GM06990 (cell line): ENCODE measurements at regions not wholly inside any gene's neighbourhood (a gene's known extent, or its start where the extent isn't known, plus 50 kb on each side); places are given as distances from the start of the nearest gene placed in this dataset.
"Not testable (repeated sequence)": the region's sequence is repeated elsewhere in the genome, so short reads cannot be mapped to it uniquely, and the experiment has no call there.

ENCODE experiments used
- DNase-seq: peaks from one replicate; pipeline ENCODE4 v3.0.0-alpha.2; 2011; ENCODE audit not compliant: insufficient read length; ENCODE audit errors: extremely low read depth
- H3K27me3 ChIP-seq: replicated peaks from 2 replicates; pipeline ENCODE4 v1.6.0; 2011; ENCODE audit warnings: low read length; ENCODE audit not compliant: control insufficient read depth, insufficient read depth
- H3K36me3 ChIP-seq: 2 replicates; pipeline ENCODE4 v1.5.1; 2011; ENCODE audit warnings: low read length; ENCODE audit not compliant: control insufficient read depth, insufficient read depth
- H3K4me3 ChIP-seq: replicated peaks from 2 replicates; pipeline ENCODE4 v1.5.1; 2011; ENCODE audit warnings: low read depth, mild to moderate bottlenecking, control low read depth, low read length
- TF ChIP-seq, protein P1 (sequence below): IDR thresholded peaks from 2 replicates; pipeline ENCODE4 v1.5.1; 2011; ENCODE audit warnings: low read length, control low read depth, mild to moderate bottlenecking, inconsistent platforms; ENCODE audit not compliant: insufficient read depth, poor library complexity, severe bottlenecking

DNA sequence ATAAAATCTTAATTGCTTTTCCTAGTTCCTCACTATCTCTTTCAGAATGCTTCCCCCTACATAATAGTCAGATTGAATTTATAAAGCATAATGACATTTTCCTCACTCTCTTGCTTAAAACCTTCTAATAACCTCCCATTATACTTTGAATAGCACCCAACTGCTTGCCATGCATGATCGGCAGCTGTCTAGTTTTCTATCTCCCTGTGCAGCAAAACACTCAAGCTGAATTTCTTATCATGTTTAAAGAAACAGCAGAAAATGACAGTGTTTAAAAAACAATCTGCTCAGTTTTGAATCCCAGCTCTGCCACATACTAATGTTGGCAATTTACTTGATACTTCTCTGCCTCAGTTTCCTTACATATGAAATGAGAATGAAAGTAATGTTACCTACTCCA, 947.1 kb upstream of the HS3ST1 start:
- Histone ChIP-seq H3K36me3 (no peaks in the 10 kb centered on the region), H3K27me3 (no peaks in the 10 kb centered on the region), H3K4me3 (no peak overlapping the region)
- DNase-seq: no peak
- TF ChIP-seq, protein P1, sequence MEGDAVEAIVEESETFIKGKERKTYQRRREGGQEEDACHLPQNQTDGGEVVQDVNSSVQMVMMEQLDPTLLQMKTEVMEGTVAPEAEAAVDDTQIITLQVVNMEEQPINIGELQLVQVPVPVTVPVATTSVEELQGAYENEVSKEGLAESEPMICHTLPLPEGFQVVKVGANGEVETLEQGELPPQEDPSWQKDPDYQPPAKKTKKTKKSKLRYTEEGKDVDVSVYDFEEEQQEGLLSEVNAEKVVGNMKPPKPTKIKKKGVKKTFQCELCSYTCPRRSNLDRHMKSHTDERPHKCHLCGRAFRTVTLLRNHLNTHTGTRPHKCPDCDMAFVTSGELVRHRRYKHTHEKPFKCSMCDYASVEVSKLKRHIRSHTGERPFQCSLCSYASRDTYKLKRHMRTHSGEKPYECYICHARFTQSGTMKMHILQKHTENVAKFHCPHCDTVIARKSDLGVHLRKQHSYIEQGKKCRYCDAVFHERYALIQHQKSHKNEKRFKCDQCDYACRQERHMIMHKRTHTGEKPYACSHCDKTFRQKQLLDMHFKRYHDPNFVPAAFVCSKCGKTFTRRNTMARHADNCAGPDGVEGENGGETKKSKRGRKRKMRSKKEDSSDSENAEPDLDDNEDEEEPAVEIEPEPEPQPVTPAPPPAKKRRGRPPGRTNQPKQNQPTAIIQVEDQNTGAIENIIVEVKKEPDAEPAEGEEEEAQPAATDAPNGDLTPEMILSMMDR: no peak

DNA sequence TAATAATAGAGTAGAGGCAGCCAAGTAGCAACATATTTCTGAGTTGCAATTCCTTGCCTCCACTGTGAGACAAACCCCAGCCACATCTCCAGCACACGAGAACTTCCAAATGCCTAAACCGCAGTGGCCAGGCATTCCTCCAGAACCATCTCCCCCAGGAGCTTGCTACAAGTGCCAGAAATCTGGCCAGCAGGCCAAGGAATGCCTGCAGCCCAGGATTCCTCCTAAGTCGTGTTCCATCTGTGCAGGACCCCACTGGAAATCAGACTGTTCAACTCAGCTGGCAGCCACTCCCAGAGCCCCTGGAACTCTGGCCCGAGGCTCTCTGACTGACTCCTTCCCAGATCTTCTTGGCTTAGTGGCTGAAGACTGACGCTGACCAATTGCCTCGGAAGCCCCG, 937.2 kb upstream of the HS3ST1 start:
- not testable (repeated sequence) for H3K27me3 ChIP-seq, H3K36me3 ChIP-seq, H3K4me3 ChIP-seq, DNase-seq

DNA sequence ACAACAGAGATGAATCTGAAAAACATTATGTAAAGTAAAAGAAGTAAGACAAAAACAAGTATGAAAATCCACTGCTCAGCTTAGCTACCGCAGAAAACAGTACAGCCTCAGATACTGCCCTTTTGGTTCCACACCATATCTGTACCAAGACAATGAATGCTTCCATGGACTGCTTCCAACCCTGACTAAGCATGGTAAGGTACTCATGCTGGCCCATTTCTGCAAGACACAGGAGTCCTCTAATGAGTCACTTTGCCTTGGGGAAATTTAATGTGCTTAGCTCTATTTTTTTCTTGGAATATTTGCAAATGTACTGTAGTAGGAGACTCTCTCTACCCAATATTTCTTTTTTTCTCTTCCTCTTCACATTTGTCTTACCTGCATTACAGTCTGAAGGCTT, 931.7 kb upstream of the HS3ST1 start:
- H3K36me3 ChIP-seq: no peaks in the 10 kb centered on the region
- no peak overlapping the region for H3K4me3 ChIP-seq
- TF ChIP-seq, protein P1: no peak
- DNase-seq: no peak
- H3K27me3 ChIP-seq: no peaks in the 10 kb centered on the region

DNA sequence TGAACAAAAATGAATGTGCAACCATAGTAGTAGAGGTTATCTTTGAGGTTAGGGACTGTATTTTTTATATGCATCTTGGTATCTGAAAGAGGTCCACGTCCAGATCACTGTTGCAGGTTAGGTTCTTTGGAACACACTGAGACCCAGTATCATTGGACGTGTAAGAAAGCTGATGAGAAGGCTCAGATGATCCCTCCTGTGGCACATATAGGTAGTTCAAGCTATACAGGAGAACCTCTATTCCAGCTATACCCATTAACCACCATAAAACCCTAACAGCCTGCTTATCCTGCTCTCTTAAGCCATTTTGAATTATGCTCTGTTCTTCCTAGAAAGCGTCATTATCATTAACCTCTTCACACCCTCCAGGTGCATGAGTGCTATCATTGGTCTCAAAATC, 930.7 kb upstream of the HS3ST1 start:
- DNase-seq: no peak
- Histone ChIP-seq H3K27me3 (no peaks in the 10 kb centered on the region), H3K4me3 (no peak overlapping the region), H3K36me3 (no peaks in the 10 kb centered on the region)
- TF ChIP-seq, protein P1: no peak

DNA sequence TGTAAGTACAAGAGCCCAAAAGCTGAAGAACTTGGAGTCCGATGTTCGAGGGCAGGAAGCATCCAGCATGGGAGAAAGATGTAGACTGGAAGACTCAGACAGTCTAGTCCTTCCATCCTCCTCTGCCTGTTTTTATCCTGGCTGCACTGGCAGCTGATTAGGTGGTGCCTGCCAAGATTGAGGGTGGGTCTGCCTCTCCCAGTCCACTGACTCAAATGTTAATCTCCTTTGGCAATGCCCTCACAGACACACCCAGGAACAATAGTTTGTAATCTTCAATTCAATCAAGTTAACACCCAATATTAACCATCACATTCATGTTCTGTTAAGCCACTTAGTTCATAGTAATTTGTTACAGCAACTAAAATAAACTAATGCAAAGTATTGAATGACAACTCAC, 904.4 kb upstream of the HS3ST1 start:
- not testable (repeated sequence) for H3K36me3 ChIP-seq, H3K4me3 ChIP-seq, H3K27me3 ChIP-seq, DNase-seq

DNA sequence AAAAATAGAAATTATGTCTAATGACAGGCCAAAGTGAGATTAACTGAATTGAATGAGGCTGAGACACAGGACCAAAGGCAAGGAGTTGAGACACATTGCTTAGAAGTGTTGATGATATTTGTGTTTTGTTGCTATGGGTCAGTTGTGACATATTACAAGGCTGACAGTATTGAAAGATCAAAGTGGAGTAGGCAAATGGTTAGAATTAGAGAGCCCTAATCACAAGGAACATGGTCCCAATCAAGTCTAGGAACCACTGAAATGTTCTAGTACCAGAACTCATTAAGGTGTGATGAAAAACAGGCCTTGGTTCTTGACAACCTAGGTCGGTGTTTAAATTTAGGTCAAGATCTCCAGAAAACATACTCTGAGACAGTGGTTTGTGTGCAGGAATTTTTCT, 896.3 kb upstream of the HS3ST1 start:
- DNase-seq: no peak
- no peaks in the 10 kb centered on the region for H3K36me3 ChIP-seq
- no peak overlapping the region for H3K4me3 ChIP-seq
- TF ChIP-seq, protein P1: no peak
- no peaks in the 10 kb centered on the region for H3K27me3 ChIP-seq

DNA sequence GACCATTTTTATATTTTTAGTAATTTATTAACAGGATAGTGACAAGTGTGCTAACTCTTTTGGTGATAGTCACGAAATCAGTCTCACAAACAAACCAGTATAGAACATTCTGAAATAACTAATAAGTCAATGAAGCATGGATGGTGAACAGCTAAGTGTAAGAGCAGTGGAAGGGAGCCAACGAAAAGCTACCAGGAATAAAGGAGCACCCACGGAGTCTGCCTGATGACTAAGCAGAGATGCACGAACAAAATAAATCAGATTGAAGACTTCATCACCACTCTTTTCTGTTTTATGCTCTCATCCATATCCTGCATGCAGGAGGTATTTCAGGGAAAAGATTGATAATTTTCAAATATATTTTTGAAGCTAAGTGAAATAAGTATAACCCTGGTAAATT, 891.1 kb upstream of the HS3ST1 start:
- Histone ChIP-seq H3K36me3 (no peaks in the 10 kb centered on the region), H3K27me3 (no peaks in the 10 kb centered on the region), H3K4me3 (no peak overlapping the region)
- no peak for DNase-seq
- TF ChIP-seq, protein P1: no peak
